SW 1271 (cell line): ENCODE measurements at regions not wholly inside any gene's neighbourhood (a gene's known extent, or its start where the extent isn't known, plus 50 kb on each side); places are given as distances from the start of the nearest gene placed in this dataset.

Experiments
- DNase-seq, 2 experiments: peaks; one replicate each; lab custom pipeline; 2025; lab: John Stamatoyannopoulos, UW

- DNase-seq, result no peak
These were observed 121.8 kb upstream of the TNR start for GRCh38 chr1:175865041-175865766.

GRCh38 chr1:175864625-175865024, 121.2 kb upstream of the TNR start:
- no peak for DNase-seq

GRCh38 chr1:175864183-175864582, 120.8 kb upstream of the TNR start:
- DNase-seq, result no peak

DNA sequence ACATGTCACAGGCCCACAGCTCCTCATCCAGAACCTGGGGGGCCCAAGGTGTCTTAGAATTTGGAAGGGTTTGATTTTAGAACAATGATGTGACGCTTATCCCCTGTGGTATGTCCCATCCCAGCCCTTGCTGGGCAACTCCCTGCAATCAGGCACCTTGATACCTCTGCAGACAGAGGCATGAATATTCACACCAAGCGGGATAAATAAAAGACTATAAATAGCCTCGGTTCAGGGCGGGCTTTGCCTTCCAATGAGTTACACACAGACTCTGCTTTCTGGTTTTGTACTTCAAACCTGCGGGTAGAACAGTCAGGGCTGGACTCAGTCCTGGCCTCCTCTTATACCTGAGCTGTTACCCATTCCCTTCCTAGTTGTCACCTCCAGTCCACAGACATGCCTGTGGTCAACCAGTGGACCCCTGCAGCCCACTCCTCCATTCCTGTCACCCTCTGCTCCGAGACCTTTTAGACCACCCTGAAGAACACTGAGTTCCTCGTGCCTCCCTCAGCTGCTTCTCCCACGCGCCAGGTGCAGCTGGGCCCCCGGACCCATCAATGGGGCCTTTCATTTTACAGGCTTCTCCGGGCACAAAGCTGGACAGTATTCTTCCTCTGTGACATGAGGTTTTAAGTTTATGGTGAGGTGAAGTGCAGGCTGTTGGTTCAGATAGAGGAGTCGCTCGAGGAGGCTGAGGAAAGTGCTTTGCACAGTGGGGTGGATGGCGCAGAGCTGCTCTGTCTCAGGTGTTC, 120.1 kb upstream of the TNR start:
- DNase-seq, result no peak

DNA sequence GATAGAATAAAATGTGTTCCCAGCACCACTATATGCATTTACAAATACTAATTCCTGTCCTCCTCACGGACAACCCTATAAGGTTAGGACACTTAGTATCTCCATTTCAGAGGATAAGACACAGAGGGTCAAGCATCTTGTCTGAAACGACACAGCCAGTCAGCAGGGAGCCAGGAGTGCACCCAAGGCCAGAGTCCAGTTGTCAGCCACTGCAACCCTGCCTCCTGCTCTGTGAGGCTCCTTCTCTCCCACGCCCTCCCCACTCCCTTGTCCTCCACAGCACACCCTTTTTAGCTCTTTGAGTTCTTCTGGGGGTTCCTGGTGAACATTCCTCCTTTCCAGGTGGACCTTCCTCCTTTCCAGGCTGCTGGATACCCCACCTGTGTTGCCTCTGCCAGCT, 119.0 kb upstream of the TNR start:
- DNase-seq, result no peak

- DNase-seq, result no peak
These were observed 118.4 kb upstream of the TNR start for GRCh38 chr1:175861626-175862367.

DNA sequence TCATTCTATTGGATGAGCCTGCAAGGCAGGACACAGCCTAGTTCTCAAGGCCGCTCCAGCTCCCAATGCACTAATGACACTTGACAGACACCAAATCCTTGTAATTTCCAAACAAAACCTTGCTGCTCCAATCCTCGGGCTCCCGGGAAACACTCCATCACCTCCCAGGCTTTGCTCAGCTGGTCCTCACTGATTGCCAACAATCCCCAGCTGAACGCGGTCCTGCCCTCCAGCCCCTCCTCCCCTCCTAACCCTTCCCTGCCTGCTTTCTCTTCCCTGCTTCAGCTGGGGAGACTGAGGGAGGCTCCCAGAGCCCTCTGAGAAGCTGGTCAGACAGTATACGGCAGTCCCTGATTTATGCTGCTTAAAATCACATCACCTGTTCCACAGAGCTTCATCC, 114.4 kb upstream of the TNR start:
- DNase-seq, result no peak

- DNase-seq, result no peak
These were observed 110.3 kb upstream of the TNR start for GRCh38 chr1:175853681-175854080.

GRCh38 chr1:175851749-175852148, 108.4 kb upstream of the TNR start:
- no peak for DNase-seq

- DNase-seq, result no peak
These were observed 104.9 kb upstream of the TNR start for GRCh38 chr1:175848329-175848728.

DNA sequence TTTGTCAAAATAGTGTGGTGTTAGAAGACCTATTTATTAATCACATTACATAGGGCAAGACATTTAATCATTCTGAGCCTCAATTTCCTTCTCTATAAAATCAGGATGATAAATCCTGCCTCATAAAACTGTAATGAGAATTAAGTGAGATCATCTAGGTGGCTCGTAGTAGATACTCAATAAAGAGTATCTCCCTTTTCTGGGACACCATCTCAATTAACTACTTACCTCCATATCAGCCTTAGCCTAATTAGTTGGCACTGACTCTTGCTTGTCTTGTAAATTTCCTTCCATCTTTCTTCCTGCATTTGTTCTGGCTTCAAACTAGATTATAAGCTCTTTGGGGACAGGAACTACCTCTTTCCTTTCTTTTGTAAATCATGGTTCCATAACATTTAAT, 102.6 kb upstream of the TNR start:
- DNase-seq, result no peak

DNA sequence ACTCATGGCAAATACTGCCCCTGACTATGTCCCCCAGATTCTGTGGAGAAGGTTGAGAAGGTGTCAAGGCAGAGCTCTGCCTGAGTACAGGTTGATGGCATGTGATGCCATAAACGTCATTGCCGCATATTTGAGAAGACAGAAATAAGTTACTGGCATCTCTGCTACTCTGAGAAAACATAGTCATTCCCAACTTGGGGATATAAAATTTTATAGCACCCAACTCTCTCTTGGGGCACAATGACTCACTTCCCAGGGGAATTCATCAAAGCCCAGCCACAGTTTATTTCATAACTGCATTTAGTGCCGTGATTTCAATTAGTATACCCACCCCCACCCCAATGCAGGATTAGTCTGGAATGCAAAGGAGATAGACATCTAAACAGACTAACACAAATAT, 101.9 kb upstream of the TNR start:
- DNase-seq, result no peak

DNA sequence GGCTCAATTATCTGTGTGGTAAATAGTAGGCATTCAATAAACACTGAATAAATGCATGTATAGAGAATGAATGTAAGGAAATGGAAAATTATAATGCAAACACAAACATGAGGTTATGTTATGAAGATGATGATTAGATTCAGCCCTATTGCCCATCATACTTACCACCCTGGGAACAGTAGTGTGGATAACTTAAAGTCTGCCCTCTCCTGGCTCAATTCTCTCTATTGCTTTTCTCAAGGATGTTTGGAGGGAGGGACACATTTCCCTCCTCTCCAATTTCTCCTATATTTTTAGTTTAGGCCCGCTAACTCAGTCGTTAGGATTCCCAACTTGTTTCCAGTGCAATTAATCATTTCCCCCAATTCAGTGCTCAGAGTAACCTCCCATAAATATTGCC, 101.5 kb upstream of the TNR start:
- DNase-seq, result no peak

GRCh38 chr1:175842550-175842949, 99.2 kb upstream of the TNR start:
- DNase-seq, result no peak

DNA sequence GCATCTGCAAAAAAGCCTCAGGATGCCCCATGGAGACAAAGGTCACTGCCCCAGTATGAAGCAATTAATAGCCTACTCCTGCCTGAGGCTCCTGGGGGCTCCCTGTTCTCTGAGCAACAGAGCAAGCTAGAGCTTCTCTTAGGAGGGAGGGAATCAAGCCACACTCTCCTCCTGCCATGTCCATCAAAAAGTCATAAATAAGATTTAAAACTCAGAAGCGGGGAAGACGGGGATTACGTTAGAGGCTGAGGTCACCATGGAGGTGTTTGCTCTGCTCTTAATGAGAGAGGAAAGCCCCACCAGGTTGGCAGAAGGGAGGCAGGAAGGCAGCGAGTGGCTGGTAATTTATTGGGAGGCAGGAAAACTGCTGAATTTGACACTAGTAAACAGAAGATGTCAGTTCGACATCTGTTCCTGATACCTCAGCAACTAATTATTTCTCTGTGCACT, 98.4 kb upstream of the TNR start:
- DNase-seq, result no peak

- DNase-seq, result no peak
These were observed 97.4 kb upstream of the TNR start for GRCh38 chr1:175840787-175841186.

DNA sequence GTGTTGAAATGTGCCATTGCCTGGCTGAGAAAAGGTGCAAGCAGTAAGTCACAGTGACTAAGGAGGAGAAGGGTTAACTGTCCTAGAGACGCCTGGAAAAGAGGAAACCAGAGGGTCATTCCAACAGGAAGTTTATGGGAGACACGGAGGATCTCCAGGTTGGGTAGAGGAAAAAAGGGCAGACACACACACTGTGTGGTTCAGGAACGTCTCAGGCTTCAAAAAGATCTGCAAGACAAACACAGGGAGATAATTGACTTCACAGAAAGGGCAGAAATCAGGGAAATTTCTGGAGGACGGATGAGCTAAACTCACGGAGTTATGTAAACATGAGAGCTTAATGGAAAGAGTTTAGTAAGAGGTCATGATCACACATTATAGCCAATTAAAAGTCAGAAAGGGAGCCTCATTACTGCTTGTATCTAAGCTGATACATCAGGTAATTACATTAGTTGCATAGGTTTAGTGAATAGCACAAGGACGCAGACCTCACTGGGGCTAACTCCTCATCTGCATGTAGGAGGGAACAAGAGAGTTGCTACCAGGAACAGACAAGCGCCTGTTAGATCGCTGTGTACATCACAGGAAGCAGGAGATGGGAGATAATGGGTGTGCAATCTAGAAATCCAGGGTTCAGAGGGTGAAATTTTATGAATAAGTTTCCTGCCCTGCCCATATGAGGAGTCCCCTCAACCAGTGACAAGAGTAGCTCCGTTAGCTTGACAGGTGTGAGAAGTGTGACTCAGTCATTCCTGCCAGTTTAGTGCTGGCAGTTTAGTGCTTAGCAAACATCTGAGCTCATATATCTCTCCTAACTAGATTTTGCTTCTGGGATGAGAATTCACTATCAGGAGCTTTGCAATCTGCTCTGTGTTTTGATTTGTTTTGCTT, 96.6 kb upstream of the TNR start:
- no peak for DNase-seq

DNA sequence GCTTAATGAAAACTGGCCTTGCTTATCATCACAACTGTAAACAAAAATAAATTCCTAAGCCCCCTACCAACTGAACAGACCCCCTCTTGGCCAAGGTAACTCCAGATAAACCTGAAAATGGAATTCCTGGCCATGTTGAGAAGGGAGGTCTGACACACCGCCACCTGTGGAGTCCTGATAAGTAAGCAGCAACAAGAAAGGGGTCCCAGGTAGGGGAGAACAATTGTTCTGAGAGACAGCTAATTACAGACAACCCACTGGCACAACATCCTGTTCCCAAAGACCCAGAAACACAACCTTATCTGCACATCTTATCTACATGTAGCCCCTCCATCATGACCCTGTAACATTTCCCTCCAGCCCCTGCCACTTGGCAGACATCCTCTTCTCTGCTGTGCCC, 91.2 kb upstream of the TNR start:
- no peak for DNase-seq

DNA sequence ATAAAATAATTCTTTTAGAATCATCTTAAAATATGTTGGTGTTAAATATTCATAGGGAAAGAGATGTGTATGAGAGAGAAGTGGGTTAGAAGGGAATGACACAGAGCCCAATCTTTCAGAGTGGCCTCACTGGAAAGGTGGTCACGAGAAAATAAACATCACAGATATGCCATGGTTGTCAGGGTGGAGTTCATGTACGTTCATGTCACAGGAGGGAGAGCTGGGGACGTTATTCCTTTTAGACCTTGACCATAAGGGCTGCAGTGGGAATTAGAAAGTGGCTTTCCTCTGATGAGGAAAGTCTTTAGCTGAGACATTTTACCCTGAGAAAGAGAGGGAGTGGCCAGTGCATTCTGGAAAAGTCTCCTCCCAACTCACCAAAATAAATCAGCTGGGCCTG, 90.6 kb upstream of the TNR start:
- DNase-seq, result no peak

DNA sequence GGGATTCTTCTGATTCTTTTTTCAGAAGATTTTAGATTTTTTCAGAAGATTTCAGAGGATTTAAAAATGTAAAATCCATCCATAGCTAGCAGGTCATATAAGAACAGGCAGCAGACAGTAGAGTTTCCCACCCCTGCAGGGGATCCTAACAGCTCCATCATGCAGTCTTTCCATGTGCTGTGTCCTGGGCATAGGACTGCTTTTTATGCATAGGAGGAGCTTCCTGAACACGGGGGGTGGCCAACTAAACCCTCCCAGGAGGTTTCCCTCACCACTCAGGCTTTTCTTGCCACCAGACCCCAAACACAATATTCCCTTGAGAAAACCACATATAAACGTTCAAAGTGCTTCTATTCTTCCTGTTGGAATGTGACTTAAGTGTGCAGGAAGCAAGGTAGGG, 90.1 kb upstream of the TNR start:
- DNase-seq, result no peak

DNA sequence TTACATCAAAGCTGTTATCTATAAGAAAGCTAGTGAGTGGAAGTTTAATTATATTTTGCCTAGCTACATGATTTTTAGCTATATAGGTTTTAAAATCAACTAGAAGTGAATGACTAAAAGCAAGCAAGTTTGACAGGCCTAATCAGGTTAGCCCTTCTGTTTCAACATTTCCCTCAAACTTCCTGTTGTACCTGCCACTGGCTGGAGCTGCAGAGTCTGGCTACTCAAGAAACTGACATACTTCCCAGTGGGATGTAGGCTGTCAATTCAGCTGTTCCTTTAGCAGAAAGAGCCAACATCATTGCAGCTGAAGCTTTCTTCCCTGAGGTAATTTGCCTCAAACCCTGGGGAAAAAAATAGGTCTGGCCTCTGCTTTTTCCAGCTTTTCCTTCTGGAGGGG, 87.1 kb upstream of the TNR start:
- DNase-seq, result no peak

DNA sequence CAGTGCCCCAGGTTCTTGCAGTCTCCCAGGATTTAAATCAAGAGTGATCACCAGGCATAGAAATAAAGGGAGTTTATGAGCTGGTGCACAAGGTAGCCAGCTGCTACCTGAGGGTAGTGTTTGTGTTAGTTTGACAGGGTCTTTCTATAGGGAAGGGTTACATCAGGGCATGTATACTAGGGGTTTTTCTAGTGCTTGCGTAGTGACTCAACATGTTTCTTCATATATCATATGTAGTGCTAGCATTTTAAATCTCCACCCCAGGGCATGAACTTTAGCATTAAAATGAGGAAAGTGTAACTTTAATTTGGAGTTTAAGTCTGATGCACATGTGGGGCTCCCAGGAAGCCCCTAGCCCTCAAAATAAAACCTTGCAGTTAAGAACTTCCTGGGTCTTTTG, 86.5 kb upstream of the TNR start:
- no peak for DNase-seq
